Trophoblast cell (in vitro differentiated cells and primary cell): ENCODE measurements at regions not wholly inside any gene's neighbourhood (a gene's known extent, or its start where the extent isn't known, plus 50 kb on each side); places are given as distances from the start of the nearest gene placed in this dataset.

Experiments used
- DNase-seq, 2 donors: peaks; one replicate each; pipeline ENCODE4 v3.0.0-alpha.2; 2016
- H2AFZ ChIP-seq: 2 replicates; pipeline ENCODE4 v1.6.1; 2013; ENCODE audit warnings: low read length, moderate library complexity, mild to moderate bottlenecking; ENCODE audit not compliant: insufficient read depth, poor library complexity
- H2AK5ac ChIP-seq: 2 replicates; pipeline ENCODE4 v1.6.1; 2013; ENCODE audit warnings: mild to moderate bottlenecking, low read length
- H2BK120ac ChIP-seq: 2 replicates; pipeline ENCODE4 v1.6.1; 2013; ENCODE audit warnings: low read length, mild to moderate bottlenecking, moderate library complexity; ENCODE audit not compliant: insufficient read depth, poor library complexity
- H2BK12ac ChIP-seq: 2 replicates; pipeline ENCODE4 v1.6.1; 2013; ENCODE audit warnings: mild to moderate bottlenecking, low read length, moderate library complexity
- H2BK5ac ChIP-seq: 2 replicates; pipeline ENCODE4 v1.6.1; 2013; ENCODE audit warnings: low read length, low read depth, moderate library complexity, mild to moderate bottlenecking; ENCODE audit not compliant: poor library complexity
- H3K14ac ChIP-seq: 2 replicates; pipeline ENCODE4 v1.6.1; 2013; ENCODE audit warnings: mild to moderate bottlenecking, low read length
- H3K18ac ChIP-seq: 2 replicates; pipeline ENCODE4 v1.6.1; 2013; ENCODE audit warnings: mild to moderate bottlenecking, low read length
- H3K23ac ChIP-seq: 2 replicates; pipeline ENCODE4 v1.6.1; 2013; ENCODE audit warnings: low read length
- H3K27ac ChIP-seq: 2 replicates; pipeline ENCODE4 v1.5.1; 2013; ENCODE audit warnings: low read depth, mild to moderate bottlenecking, inconsistent platforms, low read length, moderate library complexity
- H3K27me3 ChIP-seq: 2 replicates; pipeline ENCODE4 v1.6.1; 2013; ENCODE audit warnings: inconsistent platforms, mild to moderate bottlenecking, low read length, moderate library complexity; ENCODE audit not compliant: insufficient read depth
- H3K36me3 ChIP-seq, 2 experiments: 1 replicate in 1 of 2; 2 replicates in 1 of 2; pipeline ENCODE4 v1.6.1; 2013; ENCODE audit warnings: low read length in 2 of 2, mild to moderate bottlenecking in 2 of 2, moderate library complexity in 1 of 2; ENCODE audit not compliant: insufficient read depth in 2 of 2, control insufficient read depth in 1 of 2
- H3K4ac ChIP-seq: 2 replicates; pipeline ENCODE4 v1.6.1; 2013; ENCODE audit warnings: low read depth, mild to moderate bottlenecking, low read length, moderate library complexity
- H3K4me1 ChIP-seq, 2 experiments: 1 replicate in 1 of 2; 2 replicates in 1 of 2; pipeline ENCODE4 v1.6.1; 2013; ENCODE audit warnings: low read length in 2 of 2, mild to moderate bottlenecking in 2 of 2, moderate library complexity in 1 of 2; ENCODE audit not compliant: insufficient read depth in 2 of 2, control insufficient read depth in 1 of 2
- H3K4me2 ChIP-seq: 2 replicates; pipeline ENCODE4 v1.6.1; 2013; ENCODE audit warnings: inconsistent platforms, mild to moderate bottlenecking, low read length, moderate library complexity
- H3K4me3 ChIP-seq: 2 replicates; pipeline ENCODE4 v1.5.1; 2013; ENCODE audit warnings: mild to moderate bottlenecking, low read depth, low read length, inconsistent platforms
- H3K79me1 ChIP-seq: one replicate; pipeline ENCODE4 v1.6.1; 2013; ENCODE audit warnings: low read length
- H3K79me2 ChIP-seq: 2 replicates; pipeline ENCODE4 v1.6.1; 2013; ENCODE audit warnings: low read length, mild to moderate bottlenecking; ENCODE audit not compliant: control insufficient read depth, insufficient read depth, poor library complexity
- H3K9ac ChIP-seq: 2 replicates; pipeline ENCODE4 v1.6.1; 2013; ENCODE audit warnings: mild to moderate bottlenecking, low read length
- H3K9me3 ChIP-seq: 2 replicates; pipeline ENCODE4 v1.6.1; 2013; ENCODE audit warnings: low read depth, mild to moderate bottlenecking, control low read depth, inconsistent platforms, low read length; ENCODE audit not compliant: insufficient read depth
- H4K12ac ChIP-seq: 2 replicates; pipeline ENCODE4 v1.6.1; 2013; ENCODE audit warnings: low read depth, mild to moderate bottlenecking, low read length, moderate library complexity
- H4K8ac ChIP-seq: 2 replicates; pipeline ENCODE4 v1.6.1; 2013; ENCODE audit warnings: low read depth, mild to moderate bottlenecking, low read length, moderate library complexity
- H4K91ac ChIP-seq: one replicate; pipeline ENCODE4 v1.6.1; 2013; ENCODE audit warnings: low read depth, mild to moderate bottlenecking, low read length, moderate library complexity
- WGBS: extraction: QIAGEN DNeasy Blood & Tissue Kit; methylation state at CpG from one replicate; pipeline ENCODE4 v1.1.7; 2013; ENCODE audit warnings: missing lambda C conversion rate; ENCODE audit not compliant: insufficient read length, insufficient coverage; ENCODE audit errors: extremely low coverage; 5-methylcytosine and 5-hydroxymethylcytosine counted together

- H3K27ac ChIP-seq: no peak overlapping the region
- no peak overlapping the region for H3K9ac ChIP-seq
- H2BK12ac ChIP-seq: no peak overlapping the region
- H4K12ac ChIP-seq: no peak overlapping the region
- H3K9me3 ChIP-seq: no peaks in the 10 kb centered on the region
- no peak overlapping the region for H2BK120ac ChIP-seq
- no peaks in the 10 kb centered on the region for H3K79me2 ChIP-seq
- no peak overlapping the region for H3K14ac ChIP-seq
- no peak overlapping the region for H3K4me3 ChIP-seq
- H3K36me3 ChIP-seq: no peaks in the 10 kb centered on the region
- H4K91ac ChIP-seq: no peak overlapping the region
- H3K4me1 ChIP-seq: no peaks in the 10 kb centered on the region
- H2BK5ac ChIP-seq: no peak overlapping the region
- WGBS: no CpG with 5 or more reads among the region's 3 CpGs
- H3K27me3 ChIP-seq: no peaks in the 10 kb centered on the region
- no peak overlapping the region for H4K8ac ChIP-seq
- no peaks in the 10 kb centered on the region for H3K79me1 ChIP-seq
- H3K4ac ChIP-seq: no peak overlapping the region
- H3K18ac ChIP-seq: no peak overlapping the region
- H3K4me2 ChIP-seq: no peak overlapping the region
- H3K23ac ChIP-seq: no peak overlapping the region
- DNase-seq: no peak
- H2AK5ac ChIP-seq: no peak overlapping the region
- H2AFZ ChIP-seq: no peak overlapping the region
Observed at GRCh38 chr7:49091089-49091488, 166.7 kb downstream of the CDC14C start.

GRCh38 chr7:49091519-49091918 is 167.2 kb downstream of the CDC14C start:
- H4K12ac ChIP-seq: no peak overlapping the region
- no peak overlapping the region for H2BK12ac ChIP-seq
- H3K27me3 ChIP-seq: no peaks in the 10 kb centered on the region
- H3K4me3 ChIP-seq: no peak overlapping the region
- no peak overlapping the region for H2BK5ac ChIP-seq
- no peak overlapping the region for H3K4ac ChIP-seq
- H3K79me2 ChIP-seq: no peaks in the 10 kb centered on the region
- H3K14ac ChIP-seq: no peak overlapping the region
- H2BK120ac ChIP-seq: no peak overlapping the region
- H4K8ac ChIP-seq: no peak overlapping the region
- no peak for DNase-seq
- no peaks in the 10 kb centered on the region for H3K36me3 ChIP-seq
- no peak overlapping the region for H2AK5ac ChIP-seq
- H3K9ac ChIP-seq: no peak overlapping the region
- no peaks in the 10 kb centered on the region for H3K9me3 ChIP-seq
- no CpG with 5 or more reads among the region's 2 CpGs for WGBS
- no peak overlapping the region for H2AFZ ChIP-seq
- H3K23ac ChIP-seq: no peak overlapping the region
- no peaks in the 10 kb centered on the region for H3K4me1 ChIP-seq
- H3K79me1 ChIP-seq: no peaks in the 10 kb centered on the region
- no peak overlapping the region for H3K4me2 ChIP-seq
- H3K18ac ChIP-seq: no peak overlapping the region
- H3K27ac ChIP-seq: no peak overlapping the region
- H4K91ac ChIP-seq: no peak overlapping the region

GRCh38 chr7:49093218-49093617 is 168.9 kb downstream of the CDC14C start:
- no peak overlapping the region for H3K4ac ChIP-seq
- H2BK5ac ChIP-seq: no peak overlapping the region
- H3K4me1 ChIP-seq: no peaks in the 10 kb centered on the region
- no peak overlapping the region for H3K14ac ChIP-seq
- no peak overlapping the region for H3K4me3 ChIP-seq
- no peak overlapping the region for H2AK5ac ChIP-seq
- no peaks in the 10 kb centered on the region for H3K36me3 ChIP-seq
- no peaks in the 10 kb centered on the region for H3K79me2 ChIP-seq
- H3K18ac ChIP-seq: no peak overlapping the region
- no peak overlapping the region for H2BK12ac ChIP-seq
- no peak for DNase-seq
- no peak overlapping the region for H4K91ac ChIP-seq
- no peak overlapping the region for H3K23ac ChIP-seq
- H4K12ac ChIP-seq: no peak overlapping the region
- H2BK120ac ChIP-seq: no peak overlapping the region
- no CpG with 5 or more reads among the region's 1 CpG for WGBS
- no peak overlapping the region for H3K27ac ChIP-seq
- no peak overlapping the region for H4K8ac ChIP-seq
- no peak overlapping the region for H3K4me2 ChIP-seq
- no peaks in the 10 kb centered on the region for H3K27me3 ChIP-seq
- H3K9ac ChIP-seq: no peak overlapping the region
- no peaks in the 10 kb centered on the region for H3K79me1 ChIP-seq
- H2AFZ ChIP-seq: no peak overlapping the region
- no peaks in the 10 kb centered on the region for H3K9me3 ChIP-seq

- no peak overlapping the region for H3K4me2 ChIP-seq
- no peak overlapping the region for H3K4me3 ChIP-seq
- no peak for DNase-seq
- H3K23ac ChIP-seq: no peak overlapping the region
- no peak overlapping the region for H3K14ac ChIP-seq
- no peak overlapping the region for H2BK5ac ChIP-seq
- H3K27ac ChIP-seq: no peak overlapping the region
- no peak overlapping the region for H3K4ac ChIP-seq
- H2BK120ac ChIP-seq: no peak overlapping the region
- no peak overlapping the region for H3K18ac ChIP-seq
- no peak overlapping the region for H2AK5ac ChIP-seq
- no peak overlapping the region for H2BK12ac ChIP-seq
- no peak overlapping the region for H3K9ac ChIP-seq
- H3K79me1 ChIP-seq: no peaks in the 10 kb centered on the region
- no peak overlapping the region for H4K12ac ChIP-seq
- no peak overlapping the region for H2AFZ ChIP-seq
- H3K36me3 ChIP-seq: no peaks in the 10 kb centered on the region
- no peak overlapping the region for H4K8ac ChIP-seq
- H3K79me2 ChIP-seq: no peaks in the 10 kb centered on the region
- H3K27me3 ChIP-seq: no peaks in the 10 kb centered on the region
- H4K91ac ChIP-seq: no peak overlapping the region
- no CpG with 5 or more reads among the region's 2 CpGs for WGBS
- H3K4me1 ChIP-seq: no peaks in the 10 kb centered on the region
- no peaks in the 10 kb centered on the region for H3K9me3 ChIP-seq
Observed at GRCh38 chr7:49094866-49095265, 170.5 kb downstream of the CDC14C start.
